Neural cell (in vitro differentiated cells): ENCODE measurements at regions not wholly inside any gene's neighbourhood (a gene's known extent, or its start where the extent isn't known, plus 50 kb on each side); places are given as distances from the start of the nearest gene placed in this dataset.

Source experiments
- EZH2 ChIP-seq: fragments of 200-600, 300-800 bp; shearing (Covaris generic), sonication (generic); IDR thresholded peaks from 2 replicates; pipeline ENCODE4 v1.6.1; 2014; ENCODE audit warnings: antibody characterized with exemption, low read length, borderline replicate concordance, mild to moderate bottlenecking; ENCODE audit not compliant: insufficient read depth, poor library complexity, severe bottlenecking
- TF ChIP-seq, protein P1 (sequence below): fragments of 450-650 bp; IDR thresholded peaks from 2 replicates; pipeline ENCODE4 v1.5.1; 2014; ENCODE audit warnings: antibody characterized with exemption, mild to moderate bottlenecking, moderate library complexity; ENCODE audit not compliant: poor library complexity, severe bottlenecking

DNA sequence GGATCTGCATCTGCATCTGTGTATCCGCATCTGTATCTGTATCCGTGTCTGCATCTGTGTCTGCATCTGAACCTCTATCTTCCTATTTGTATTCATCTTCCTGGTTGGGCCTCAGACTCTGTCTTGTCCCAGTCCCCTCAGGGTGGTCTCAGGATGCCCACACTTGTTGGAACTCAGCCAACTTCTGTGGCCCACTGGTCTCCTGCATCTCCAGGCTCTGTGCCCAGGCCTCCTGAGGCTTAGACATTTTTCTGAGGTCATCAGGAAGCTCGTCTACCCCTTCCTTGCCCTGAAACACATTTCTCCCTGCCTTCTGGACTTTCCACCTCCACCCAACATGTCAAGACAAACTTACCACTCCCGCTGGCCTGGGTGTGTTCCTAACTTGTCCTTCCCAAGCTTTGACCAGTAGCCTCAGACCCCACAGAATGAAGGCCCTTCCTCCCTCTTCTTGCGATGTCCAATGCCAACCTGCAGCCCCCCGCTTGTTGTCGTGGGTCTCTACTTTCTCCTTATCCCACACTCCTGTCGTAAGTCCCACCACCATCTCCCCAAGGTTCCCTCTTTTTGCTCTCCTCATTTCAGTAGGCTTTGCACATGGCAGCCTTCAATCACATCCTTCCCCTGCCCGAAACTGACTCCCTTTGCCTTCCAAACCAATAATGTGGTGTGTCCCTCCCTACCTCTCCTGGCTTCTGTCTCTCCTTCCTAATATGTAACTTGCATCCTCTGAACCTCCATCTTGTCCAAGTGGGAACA lies 176.5 kb downstream of the DLL1 start:
- TF ChIP-seq, protein P1, sequence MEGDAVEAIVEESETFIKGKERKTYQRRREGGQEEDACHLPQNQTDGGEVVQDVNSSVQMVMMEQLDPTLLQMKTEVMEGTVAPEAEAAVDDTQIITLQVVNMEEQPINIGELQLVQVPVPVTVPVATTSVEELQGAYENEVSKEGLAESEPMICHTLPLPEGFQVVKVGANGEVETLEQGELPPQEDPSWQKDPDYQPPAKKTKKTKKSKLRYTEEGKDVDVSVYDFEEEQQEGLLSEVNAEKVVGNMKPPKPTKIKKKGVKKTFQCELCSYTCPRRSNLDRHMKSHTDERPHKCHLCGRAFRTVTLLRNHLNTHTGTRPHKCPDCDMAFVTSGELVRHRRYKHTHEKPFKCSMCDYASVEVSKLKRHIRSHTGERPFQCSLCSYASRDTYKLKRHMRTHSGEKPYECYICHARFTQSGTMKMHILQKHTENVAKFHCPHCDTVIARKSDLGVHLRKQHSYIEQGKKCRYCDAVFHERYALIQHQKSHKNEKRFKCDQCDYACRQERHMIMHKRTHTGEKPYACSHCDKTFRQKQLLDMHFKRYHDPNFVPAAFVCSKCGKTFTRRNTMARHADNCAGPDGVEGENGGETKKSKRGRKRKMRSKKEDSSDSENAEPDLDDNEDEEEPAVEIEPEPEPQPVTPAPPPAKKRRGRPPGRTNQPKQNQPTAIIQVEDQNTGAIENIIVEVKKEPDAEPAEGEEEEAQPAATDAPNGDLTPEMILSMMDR: no peak
- no peak for TF ChIP-seq EZH2
